ENCODE measurements at regions not wholly inside any gene's neighbourhood (a gene's known extent, or its start where the extent isn't known, plus 50 kb on each side); places are given as distances from the start of the nearest gene placed in this dataset.

DNA sequence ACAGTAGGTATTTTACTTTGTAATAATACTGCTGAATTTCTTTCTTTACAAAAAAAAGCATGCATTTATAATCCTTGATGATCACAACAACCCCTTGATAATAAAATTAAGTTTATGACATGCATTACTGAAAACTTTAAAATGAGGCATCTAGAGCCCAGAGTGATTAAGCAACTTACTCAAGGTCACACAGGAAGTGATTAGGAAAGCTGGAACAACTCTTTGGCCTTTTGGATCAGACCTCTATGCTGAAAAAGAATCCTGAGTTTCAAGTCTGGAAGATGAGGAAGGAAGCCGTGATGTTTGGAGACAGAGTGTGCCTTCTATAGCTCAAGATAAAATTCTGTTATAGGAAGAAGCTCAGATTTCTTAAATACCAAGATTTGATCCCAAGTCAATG is 105.0 kb upstream of the ATP8B1 start:
- TF ChIP-seq, protein P1, sequence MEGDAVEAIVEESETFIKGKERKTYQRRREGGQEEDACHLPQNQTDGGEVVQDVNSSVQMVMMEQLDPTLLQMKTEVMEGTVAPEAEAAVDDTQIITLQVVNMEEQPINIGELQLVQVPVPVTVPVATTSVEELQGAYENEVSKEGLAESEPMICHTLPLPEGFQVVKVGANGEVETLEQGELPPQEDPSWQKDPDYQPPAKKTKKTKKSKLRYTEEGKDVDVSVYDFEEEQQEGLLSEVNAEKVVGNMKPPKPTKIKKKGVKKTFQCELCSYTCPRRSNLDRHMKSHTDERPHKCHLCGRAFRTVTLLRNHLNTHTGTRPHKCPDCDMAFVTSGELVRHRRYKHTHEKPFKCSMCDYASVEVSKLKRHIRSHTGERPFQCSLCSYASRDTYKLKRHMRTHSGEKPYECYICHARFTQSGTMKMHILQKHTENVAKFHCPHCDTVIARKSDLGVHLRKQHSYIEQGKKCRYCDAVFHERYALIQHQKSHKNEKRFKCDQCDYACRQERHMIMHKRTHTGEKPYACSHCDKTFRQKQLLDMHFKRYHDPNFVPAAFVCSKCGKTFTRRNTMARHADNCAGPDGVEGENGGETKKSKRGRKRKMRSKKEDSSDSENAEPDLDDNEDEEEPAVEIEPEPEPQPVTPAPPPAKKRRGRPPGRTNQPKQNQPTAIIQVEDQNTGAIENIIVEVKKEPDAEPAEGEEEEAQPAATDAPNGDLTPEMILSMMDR (IDR thresholded peaks at IDR 0.05), result no peak
- no peak for TF ChIP-seq POLR2A (IDR thresholded peaks at IDR 0.05)
